ENCODE measurements at regions not wholly inside any gene's neighbourhood (a gene's known extent, or its start where the extent isn't known, plus 50 kb on each side); places are given as distances from the start of the nearest gene placed in this dataset.

DNA sequence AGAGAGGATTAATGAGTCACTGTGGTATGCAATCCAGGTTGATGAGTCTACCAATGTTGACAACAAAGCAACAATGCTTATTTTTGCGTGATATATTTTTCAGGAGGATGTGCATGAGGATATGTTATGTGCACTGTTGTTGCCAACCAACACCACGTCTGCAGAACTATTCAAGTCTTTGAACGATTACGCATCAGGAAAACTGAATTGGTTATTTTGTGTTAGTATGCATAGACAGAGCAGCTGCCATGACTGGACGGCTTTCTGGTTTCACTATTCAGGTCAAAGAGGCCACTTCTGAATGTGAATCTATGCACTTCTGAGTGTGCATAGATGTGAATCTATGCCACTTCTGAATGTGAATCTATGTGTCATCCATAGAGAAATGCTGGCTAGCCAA is 134.0 kb upstream of the GRIK2 start:
- no peak for DNase-seq (ENCODE audit: low spot score)
- TF ChIP-seq, protein P1, sequence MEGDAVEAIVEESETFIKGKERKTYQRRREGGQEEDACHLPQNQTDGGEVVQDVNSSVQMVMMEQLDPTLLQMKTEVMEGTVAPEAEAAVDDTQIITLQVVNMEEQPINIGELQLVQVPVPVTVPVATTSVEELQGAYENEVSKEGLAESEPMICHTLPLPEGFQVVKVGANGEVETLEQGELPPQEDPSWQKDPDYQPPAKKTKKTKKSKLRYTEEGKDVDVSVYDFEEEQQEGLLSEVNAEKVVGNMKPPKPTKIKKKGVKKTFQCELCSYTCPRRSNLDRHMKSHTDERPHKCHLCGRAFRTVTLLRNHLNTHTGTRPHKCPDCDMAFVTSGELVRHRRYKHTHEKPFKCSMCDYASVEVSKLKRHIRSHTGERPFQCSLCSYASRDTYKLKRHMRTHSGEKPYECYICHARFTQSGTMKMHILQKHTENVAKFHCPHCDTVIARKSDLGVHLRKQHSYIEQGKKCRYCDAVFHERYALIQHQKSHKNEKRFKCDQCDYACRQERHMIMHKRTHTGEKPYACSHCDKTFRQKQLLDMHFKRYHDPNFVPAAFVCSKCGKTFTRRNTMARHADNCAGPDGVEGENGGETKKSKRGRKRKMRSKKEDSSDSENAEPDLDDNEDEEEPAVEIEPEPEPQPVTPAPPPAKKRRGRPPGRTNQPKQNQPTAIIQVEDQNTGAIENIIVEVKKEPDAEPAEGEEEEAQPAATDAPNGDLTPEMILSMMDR (IDR thresholded peaks at IDR 0.05), result no peak
- Histone ChIP-seq H3K4me3 (no peak overlapping the region), H3K27ac (no peak overlapping the region)

DNA sequence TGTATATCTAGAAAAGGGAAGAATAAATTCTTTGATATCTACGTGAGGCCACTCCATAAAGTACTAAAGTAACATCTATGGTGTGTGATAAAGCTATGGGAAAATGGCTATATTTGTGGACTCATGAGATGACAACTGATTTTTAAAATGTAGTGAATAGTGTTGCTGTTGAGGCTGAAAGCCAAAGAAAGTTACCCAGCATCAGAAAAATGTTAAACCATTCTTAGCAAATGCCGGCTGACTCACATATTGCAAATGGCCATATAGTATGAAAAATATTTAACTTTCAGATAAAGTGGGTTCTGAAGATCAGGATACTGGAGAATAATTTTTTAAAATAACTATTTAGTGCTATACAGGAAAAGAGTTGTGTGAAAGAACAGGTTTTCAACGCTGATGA is 129.9 kb upstream of the GRIK2 start:
- H3K27ac ChIP-seq, result no peak overlapping the region
- TF ChIP-seq, protein P1 (IDR thresholded peaks at IDR 0.05), result no peak
- no peak overlapping the region for H3K4me3 ChIP-seq
- no peak for DNase-seq (ENCODE audit: low spot score)

DNA sequence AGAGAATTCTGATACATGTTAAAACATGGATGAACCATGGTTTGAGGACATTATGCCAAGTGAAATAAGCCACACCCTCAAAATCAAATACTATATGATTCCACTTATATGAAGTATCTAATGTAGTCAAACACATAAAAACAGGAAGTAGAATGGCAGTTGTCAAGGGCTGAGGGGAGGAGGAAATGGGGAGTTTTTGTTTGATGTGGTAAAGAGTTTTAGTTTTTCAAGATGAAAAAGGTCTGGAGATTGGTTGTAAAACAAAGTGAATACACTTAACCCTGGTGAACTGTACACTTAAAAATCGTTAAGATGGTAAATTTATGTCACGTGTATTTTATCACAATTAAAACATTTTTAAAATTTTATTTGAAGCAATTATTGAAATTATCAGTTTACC is 127.4 kb upstream of the GRIK2 start:
- TF ChIP-seq, protein P1 (IDR thresholded peaks at IDR 0.05), result no peak
- no peak for DNase-seq (ENCODE audit: low spot score)
- H3K4me3 ChIP-seq, result no peak overlapping the region
- H3K27ac ChIP-seq, result no peak overlapping the region

DNA sequence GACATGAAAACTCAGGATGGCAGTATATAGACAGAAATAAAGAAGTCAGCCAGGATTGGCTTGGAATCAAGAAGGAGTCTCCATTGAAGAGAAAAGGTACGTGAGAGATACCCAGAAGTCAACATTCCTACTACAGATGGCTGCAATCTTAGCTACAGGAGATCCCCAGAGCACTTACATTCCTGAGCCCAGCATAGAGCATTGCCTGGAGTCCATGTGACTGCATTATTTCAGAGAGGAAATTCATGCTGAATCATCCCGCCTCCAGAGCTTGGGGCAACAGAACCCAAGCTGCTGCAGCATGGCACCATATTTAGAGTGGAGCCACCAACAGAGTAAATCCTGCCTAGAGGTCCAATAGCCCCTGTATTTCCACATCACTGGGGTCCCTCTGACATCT is 125.0 kb upstream of the GRIK2 start:
- TF ChIP-seq, protein P1 (IDR thresholded peaks at IDR 0.05), result no peak
- Histone ChIP-seq H3K27ac (no peak overlapping the region), H3K4me3 (no peak overlapping the region)
- no peak for DNase-seq (ENCODE audit: low spot score)

DNA sequence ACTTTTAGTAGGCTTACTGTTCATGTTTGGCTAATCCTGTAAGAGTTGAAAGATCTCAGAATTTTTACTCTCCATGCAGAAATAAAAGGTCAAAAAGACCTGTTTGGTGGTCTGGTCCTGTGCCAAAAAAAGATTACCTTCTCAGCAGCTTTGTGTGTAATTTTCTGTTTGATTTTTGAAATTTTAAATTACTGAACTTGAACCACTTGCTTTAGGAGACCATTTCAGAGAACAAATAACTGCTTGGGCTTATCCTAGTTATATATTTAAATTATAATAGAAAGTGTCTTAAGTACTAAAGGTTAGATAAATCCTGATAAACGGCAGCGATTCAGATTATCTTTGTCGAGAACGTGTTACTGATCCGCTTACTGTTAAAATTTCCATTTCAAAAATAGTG is 118.3 kb upstream of the GRIK2 start:
- TF ChIP-seq, protein P1 (IDR thresholded peaks at IDR 0.05), result no peak
- Histone ChIP-seq H3K27ac (no peak overlapping the region), H3K4me3 (no peak overlapping the region)
- no peak for DNase-seq (ENCODE audit: low spot score)

DNA sequence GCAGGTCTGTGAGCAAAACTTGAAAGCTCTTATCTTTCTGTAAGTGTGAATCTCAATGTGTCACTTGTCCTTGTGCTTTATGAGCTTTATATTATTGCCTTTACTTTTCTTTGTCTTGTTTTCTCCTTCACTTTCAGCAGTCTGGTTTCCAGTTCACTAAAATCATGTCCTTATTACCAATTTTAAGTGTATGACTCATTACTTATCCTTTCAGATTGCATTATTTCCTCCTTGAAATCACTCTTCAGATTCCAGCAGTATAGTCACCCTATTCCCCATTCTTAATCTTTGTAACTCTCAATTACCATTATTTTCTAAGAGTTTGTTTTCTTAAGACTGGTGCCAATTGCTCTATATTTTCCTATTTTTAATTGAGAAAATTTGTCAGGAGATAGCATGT is 117.4 kb upstream of the GRIK2 start:
- DNase-seq (ENCODE audit: low spot score), result no peak
- TF ChIP-seq, protein P1 (IDR thresholded peaks at IDR 0.05), result no peak
- Histone ChIP-seq H3K4me3 (no peak overlapping the region), H3K27ac (no peak overlapping the region)

DNA sequence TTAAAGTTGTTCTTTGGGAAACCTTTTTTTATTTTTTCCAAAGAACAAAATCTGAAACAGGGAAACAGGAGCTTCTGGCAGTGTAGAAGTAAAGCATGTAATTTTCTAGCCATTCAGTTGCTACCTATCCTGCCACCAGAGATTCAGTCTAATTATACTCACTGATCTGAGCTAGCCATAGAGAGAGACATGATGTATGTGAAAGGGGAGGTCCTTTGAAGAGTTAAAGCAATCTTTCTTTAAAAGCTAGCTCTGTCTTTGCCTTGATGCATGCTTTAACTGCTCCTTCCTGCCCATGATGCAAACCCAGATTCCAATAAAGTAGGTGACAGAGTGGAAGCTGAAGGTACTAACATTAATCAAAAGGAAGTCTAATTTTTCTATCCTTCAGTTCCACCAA is 114.1 kb upstream of the GRIK2 start:
- Histone ChIP-seq H3K27ac (no peak overlapping the region), H3K4me3 (no peak overlapping the region)
- no peak for DNase-seq (ENCODE audit: low spot score)
- TF ChIP-seq, protein P1 (IDR thresholded peaks at IDR 0.05), result no peak
